ENCODE measurements at regions not wholly inside any gene's neighbourhood (a gene's known extent, or its start where the extent isn't known, plus 50 kb on each side); places are given as distances from the start of the nearest gene placed in this dataset.
A peak's percentile ranks its signal among the peaks of the same experiment; 100 is the strongest.

DNA sequence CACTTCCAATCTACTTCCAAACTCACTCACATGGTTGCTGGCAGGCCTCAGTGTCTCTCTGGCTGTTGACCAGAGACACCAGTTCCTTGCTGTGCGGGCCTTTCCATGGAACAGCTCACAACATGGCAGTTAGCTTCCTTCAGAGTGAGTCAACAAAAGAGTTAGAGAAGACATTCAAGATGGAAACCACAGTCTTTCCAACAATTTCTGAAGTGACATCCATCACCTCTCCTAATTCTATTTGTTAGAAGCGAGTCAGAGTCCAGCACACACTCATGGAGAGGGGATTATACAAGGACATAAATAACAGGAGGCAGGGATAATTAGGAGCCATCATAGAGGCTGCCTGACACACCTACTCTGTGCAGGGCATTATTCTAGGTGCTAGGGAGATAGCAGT lies 62.5 kb upstream of the TMEM164 start:
- intact Hi-C loops (cut with DNase I; ENCODE audit: low total_unique reads) = no loop called here
- DNase-seq (no peak), ATAC-seq (no peak)
- H3K36me3 ChIP-seq = no peaks in the 10 kb centered on the region
- in situ Hi-C loops (cut with MboI; ENCODE audit: low sequenced_read_pairs in 4 of 4) = no loop called here
- H3K4me3 ChIP-seq = no peak overlapping the region
- no peaks in the 10 kb centered on the region for H3K9me3 ChIP-seq
- no peaks in the 10 kb centered on the region for H3K27me3 ChIP-seq
- H3K27ac ChIP-seq = no peak overlapping the region
- no peaks in the 10 kb centered on the region for H3K4me1 ChIP-seq
- TF ChIP-seq, protein P1, sequence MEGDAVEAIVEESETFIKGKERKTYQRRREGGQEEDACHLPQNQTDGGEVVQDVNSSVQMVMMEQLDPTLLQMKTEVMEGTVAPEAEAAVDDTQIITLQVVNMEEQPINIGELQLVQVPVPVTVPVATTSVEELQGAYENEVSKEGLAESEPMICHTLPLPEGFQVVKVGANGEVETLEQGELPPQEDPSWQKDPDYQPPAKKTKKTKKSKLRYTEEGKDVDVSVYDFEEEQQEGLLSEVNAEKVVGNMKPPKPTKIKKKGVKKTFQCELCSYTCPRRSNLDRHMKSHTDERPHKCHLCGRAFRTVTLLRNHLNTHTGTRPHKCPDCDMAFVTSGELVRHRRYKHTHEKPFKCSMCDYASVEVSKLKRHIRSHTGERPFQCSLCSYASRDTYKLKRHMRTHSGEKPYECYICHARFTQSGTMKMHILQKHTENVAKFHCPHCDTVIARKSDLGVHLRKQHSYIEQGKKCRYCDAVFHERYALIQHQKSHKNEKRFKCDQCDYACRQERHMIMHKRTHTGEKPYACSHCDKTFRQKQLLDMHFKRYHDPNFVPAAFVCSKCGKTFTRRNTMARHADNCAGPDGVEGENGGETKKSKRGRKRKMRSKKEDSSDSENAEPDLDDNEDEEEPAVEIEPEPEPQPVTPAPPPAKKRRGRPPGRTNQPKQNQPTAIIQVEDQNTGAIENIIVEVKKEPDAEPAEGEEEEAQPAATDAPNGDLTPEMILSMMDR (IDR thresholded peaks at IDR 0.05 in 4 of 5, conservative IDR thresholded peaks at IDR 0.05 in 1 of 5) = no peak
- TF ChIP-seq POLR2A (IDR thresholded peaks at IDR 0.05) = no peak

DNA sequence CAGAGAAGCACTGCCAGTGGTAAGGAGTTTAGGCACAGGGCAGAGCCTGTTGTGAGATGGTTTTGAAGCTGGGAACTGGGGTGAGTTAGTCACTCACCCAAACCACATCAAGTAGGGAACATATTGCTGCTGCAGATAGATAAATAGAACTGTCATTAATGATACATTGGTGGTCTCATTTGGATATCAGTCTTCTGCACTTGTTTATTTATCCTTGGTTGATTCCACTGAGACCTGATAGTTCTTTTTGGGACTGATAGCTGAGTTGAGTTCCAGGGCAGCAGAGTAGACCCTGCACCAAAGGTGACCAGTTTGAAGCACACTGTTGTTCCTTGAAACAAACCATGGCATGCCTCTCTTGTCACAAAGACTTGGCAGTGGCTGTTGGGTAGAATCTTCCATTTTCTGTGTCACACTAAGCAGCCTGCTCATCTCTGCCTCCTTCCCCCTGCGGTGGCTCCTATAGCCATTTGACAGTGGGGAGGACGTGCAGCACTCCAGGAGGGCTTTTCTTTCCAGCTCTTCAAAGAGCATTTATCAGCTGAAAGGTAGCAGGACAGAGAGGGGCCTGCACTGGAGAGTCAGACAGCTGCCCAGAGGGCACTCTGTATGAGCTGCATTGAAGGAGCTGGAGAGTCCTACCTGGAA lies 59.7 kb upstream of the TMEM164 start:
- Histone ChIP-seq H3K4me1 (no peaks in the 10 kb centered on the region), H3K9me3 (no peaks in the 10 kb centered on the region), H3K36me3 (no peaks in the 10 kb centered on the region), H3K27ac (no peak overlapping the region), H3K4me3 (no peak overlapping the region), H3K27me3 (no peaks in the 10 kb centered on the region)
- in situ Hi-C loops (cut with MboI; ENCODE audit: low sequenced_read_pairs in 4 of 4) (no loop called here), intact Hi-C loops (cut with DNase I; ENCODE audit: low total_unique reads) (no loop called here)
- DNase-seq = no peak
- TF ChIP-seq POLR2A (IDR thresholded peaks at IDR 0.05) = no peak
- TF ChIP-seq, protein P1 (IDR thresholded peaks at IDR 0.05 in 4 of 5, conservative IDR thresholded peaks at IDR 0.05 in 1 of 5) = no peak
- ATAC-seq = no peak

DNA sequence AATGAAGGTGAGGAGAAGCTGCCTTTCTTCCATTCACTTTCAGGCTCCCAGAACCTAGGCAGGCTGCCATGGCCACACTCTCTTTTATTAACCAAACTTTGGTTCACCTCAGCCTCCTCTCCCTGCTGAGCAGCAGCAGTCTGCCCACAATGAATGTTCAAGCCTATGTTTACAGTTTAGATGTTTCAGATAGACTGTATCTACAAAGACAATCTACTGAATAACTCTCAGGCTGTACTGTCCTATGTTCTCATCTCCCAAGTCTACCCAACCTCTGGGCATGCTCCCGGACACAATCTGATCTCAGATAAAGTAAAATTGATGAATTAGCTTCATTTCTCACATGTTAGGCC lies 59.2 kb upstream of the TMEM164 start:
- TF ChIP-seq POLR2A (IDR thresholded peaks at IDR 0.05) = no peak
- H3K4me3 ChIP-seq = no peak overlapping the region
- no peaks in the 10 kb centered on the region for H3K36me3 ChIP-seq
- in situ Hi-C loops (cut with MboI; ENCODE audit: low sequenced_read_pairs in 4 of 4) = no loop called here
- ATAC-seq (no peak), DNase-seq (no peak)
- H3K9me3 ChIP-seq = no peaks in the 10 kb centered on the region
- no peak overlapping the region for H3K27ac ChIP-seq
- no peaks in the 10 kb centered on the region for H3K4me1 ChIP-seq
- no peaks in the 10 kb centered on the region for H3K27me3 ChIP-seq
- intact Hi-C loops (cut with DNase I; ENCODE audit: low total_unique reads) = no loop called here

DNA sequence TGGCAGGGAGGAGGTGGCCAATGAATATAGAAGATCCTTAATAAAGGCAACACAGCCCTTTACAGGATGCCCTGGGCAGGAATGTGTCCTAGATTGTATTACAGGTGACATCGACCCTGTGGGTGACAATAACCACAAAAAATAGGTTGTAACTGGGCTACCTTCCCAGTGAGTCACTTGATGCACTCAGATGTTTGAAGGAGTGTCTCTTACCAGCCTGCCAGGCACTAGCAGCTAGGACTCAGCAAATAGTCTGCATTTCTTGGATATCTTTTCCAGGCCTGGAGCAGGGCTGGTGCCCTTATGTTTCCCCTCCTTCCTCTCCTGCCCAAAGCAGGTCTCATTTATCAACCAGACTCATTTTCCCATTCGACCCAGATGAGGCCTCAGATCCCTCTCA lies 50.9 kb upstream of the TMEM164 start:
- in situ Hi-C loops (cut with MboI; ENCODE audit: low sequenced_read_pairs in 4 of 4) (no loop called here), intact Hi-C loops (cut with DNase I; ENCODE audit: low total_unique reads) (no loop called here)
- Histone ChIP-seq H3K4me3 (no peak overlapping the region), H3K27me3 (no peaks in the 10 kb centered on the region), H3K4me1 (peaks cover 3 to 4% of the 10 kb centered on the region in 2 donors), H3K36me3 (no peaks in the 10 kb centered on the region), H3K9me3 (no peaks in the 10 kb centered on the region), H3K27ac (peak overlapping the region; percentile 48 to 75 (median 65))
- ATAC-seq (peak; percentile 92 to 95), DNase-seq (peak; percentile 40 to 54)
- TF ChIP-seq, protein P1 (IDR thresholded peaks at IDR 0.05 in 4 of 5, conservative IDR thresholded peaks at IDR 0.05 in 1 of 5) = no peak
- no peak for TF ChIP-seq POLR2A (IDR thresholded peaks at IDR 0.05)

DNA sequence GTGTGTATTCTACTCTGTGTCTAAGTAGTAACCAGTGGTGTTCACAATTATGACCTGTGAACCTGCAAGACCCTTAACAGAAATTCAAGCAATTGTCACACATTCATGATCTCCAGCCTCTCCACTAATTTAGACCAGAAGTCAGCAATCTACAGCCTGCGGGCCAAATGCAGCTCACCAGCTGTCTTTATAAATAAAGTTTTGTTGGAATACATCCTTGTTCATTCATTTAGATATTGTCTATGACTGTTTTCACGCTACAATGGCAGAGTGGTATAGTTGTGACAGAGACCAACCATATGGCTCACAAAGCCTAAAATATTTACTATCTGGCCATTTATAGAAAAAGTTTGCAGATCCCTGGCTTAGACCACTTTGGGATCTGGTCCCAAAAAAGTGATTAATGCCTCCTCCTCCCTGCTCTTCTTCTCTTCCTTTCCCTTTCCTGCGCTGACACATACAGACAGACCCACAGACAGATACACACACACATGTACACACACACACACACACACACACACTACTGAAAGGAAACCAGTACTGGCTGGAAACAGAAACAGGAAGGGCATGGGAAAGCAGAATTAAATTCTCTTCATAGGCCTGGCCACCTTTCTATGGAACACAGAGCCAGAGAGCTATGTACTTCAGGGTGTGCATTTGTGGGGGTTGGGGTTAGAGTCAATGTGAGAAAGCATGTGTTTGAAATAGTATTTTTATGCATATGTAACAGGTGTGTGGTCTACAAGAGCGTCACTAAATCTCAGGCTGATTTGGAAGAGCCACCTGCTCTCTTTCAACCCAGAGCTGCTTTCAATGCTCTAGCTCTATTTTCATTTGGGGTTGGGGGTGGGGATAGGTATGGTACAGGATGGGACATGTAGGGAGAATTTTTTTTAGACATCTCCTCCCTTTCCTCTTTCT lies 49.7 kb upstream of the TMEM164 start:
- Histone ChIP-seq H3K4me3 (no peak overlapping the region), H3K4me1 (peaks cover 3 to 4% of the 10 kb centered on the region in 2 donors), H3K27ac (peak overlapping the region; percentile 48 to 75 (median 65)), H3K36me3 (no peaks in the 10 kb centered on the region), H3K9me3 (no peaks in the 10 kb centered on the region), H3K27me3 (no peaks in the 10 kb centered on the region)
- no peak for ATAC-seq
- intact Hi-C loops (cut with DNase I; ENCODE audit: low total_unique reads) = no loop called here
- TF ChIP-seq POLR2A (IDR thresholded peaks at IDR 0.05) = no peak
- TF ChIP-seq, protein P1 (IDR thresholded peaks at IDR 0.05 in 4 of 5, conservative IDR thresholded peaks at IDR 0.05 in 1 of 5) = no peak
- in situ Hi-C loops (cut with MboI; ENCODE audit: low sequenced_read_pairs in 4 of 4) = no loop called here
- no peak for DNase-seq
